Sigmoid colon (tissue), 4 donors: ENCODE measurements at regions not wholly inside any gene's neighbourhood (a gene's known extent, or its start where the extent isn't known, plus 50 kb on each side); places are given as distances from the start of the nearest gene placed in this dataset.

Source experiments
- EP300 ChIP-seq, 4 donors: sonication (generic); formaldehyde crosslinking; IDR thresholded peaks; one replicate each; pipeline ENCODE4 v1.6.1; 2017; ENCODE audit warnings: antibody characterized with exemption in 4 of 4
- POLR2A ChIP-seq, 2 donors: fragments of 450-650 bp; IDR thresholded peaks; one replicate each; pipeline ENCODE4 v1.6.1; 2016; ENCODE audit warnings: antibody characterized with exemption in 2 of 2, mild to moderate bottlenecking in 2 of 2, moderate library complexity in 2 of 2
- POLR2AphosphoS5 ChIP-seq, 4 donors: sonication (generic); formaldehyde crosslinking; IDR thresholded peaks; one replicate each; pipeline ENCODE4 v1.6.1; 2017; ENCODE audit warnings: antibody characterized with exemption in 4 of 4
- TF ChIP-seq, protein P1 (sequence below), 4 experiments: fragments of 450-650 bp in 3 of 4; fragments of 200-600 bp in 1 of 4; IDR thresholded peaks; one replicate each; pipeline ENCODE4 v1.5.1; 2016 to 2019; ENCODE audit warnings: antibody characterized with exemption in 4 of 4, mild to moderate bottlenecking in 3 of 4, moderate library complexity in 2 of 4

DNA sequence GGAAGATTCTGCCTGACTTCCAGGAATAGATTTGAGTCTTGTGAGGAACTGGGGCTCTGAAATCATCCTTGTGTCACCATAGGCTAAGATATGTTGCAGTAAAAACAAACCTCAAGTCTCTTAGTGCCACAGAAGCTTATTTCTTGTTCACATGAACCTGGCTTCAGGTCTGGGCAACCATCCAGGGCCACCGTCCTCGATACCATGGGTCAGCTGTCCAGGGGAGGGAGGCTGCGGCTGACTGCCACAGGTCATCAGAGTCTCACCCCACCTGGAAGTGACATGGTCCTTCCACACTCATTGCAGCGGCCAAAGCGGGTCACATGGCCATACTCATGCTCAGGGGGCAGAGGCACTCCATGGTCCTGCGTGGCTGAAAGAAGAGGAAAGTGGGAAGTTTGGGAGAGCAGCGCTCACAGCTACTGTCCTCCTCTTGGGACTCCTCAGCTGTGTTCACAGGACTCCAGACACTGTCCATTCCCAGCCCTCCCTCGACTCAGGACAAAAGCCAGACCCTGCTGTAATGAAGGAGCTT lies 284.5 kb downstream of the CBLN1 start:
- TF ChIP-seq POLR2A (IDR thresholded peaks at IDR 0.05), result no peak
- no peak for TF ChIP-seq POLR2AphosphoS5 (IDR thresholded peaks at IDR 0.05)
- TF ChIP-seq, protein P1, sequence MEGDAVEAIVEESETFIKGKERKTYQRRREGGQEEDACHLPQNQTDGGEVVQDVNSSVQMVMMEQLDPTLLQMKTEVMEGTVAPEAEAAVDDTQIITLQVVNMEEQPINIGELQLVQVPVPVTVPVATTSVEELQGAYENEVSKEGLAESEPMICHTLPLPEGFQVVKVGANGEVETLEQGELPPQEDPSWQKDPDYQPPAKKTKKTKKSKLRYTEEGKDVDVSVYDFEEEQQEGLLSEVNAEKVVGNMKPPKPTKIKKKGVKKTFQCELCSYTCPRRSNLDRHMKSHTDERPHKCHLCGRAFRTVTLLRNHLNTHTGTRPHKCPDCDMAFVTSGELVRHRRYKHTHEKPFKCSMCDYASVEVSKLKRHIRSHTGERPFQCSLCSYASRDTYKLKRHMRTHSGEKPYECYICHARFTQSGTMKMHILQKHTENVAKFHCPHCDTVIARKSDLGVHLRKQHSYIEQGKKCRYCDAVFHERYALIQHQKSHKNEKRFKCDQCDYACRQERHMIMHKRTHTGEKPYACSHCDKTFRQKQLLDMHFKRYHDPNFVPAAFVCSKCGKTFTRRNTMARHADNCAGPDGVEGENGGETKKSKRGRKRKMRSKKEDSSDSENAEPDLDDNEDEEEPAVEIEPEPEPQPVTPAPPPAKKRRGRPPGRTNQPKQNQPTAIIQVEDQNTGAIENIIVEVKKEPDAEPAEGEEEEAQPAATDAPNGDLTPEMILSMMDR (IDR thresholded peaks at IDR 0.05), result no peak
- no peak for TF ChIP-seq EP300 (IDR thresholded peaks at IDR 0.05)
